GM10266 (cell line): ENCODE measurements at regions not wholly inside any gene's neighbourhood (a gene's known extent, or its start where the extent isn't known, plus 50 kb on each side); places are given as distances from the start of the nearest gene placed in this dataset.

Source experiments
- DNase-seq: peaks from one replicate; pipeline ENCODE4 v3.0.0; 2012; ENCODE audit errors: extremely low spot score
- TF ChIP-seq, protein P1 (sequence below): IDR thresholded peaks from 2 replicates; pipeline ENCODE4 v1.5.1; 2012; ENCODE audit warnings: mild to moderate bottlenecking, low read depth; ENCODE audit not compliant: control insufficient read depth, insufficient read depth; ENCODE audit errors: missing control alignments

DNA sequence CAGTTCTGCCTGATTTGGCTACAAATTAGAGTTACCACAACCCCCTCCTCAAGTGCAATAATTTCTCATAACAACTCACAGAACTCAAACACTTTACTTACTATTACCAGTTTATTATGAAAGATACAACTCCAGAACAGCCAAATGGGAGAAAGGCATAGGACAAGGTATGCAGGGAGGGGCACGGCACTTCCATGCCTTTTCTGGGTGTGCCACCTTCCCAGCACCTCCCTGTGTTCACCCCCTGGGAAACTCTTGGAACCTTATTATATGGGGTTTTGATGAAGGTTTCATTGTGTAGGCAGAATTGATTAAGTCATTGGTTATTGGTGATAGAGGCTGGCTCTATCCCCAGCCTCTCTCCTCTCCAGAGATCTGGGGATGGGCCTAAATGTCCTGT is 66.6 kb upstream of the RAP2B start:
- DNase-seq, result no peak
- TF ChIP-seq, protein P1, sequence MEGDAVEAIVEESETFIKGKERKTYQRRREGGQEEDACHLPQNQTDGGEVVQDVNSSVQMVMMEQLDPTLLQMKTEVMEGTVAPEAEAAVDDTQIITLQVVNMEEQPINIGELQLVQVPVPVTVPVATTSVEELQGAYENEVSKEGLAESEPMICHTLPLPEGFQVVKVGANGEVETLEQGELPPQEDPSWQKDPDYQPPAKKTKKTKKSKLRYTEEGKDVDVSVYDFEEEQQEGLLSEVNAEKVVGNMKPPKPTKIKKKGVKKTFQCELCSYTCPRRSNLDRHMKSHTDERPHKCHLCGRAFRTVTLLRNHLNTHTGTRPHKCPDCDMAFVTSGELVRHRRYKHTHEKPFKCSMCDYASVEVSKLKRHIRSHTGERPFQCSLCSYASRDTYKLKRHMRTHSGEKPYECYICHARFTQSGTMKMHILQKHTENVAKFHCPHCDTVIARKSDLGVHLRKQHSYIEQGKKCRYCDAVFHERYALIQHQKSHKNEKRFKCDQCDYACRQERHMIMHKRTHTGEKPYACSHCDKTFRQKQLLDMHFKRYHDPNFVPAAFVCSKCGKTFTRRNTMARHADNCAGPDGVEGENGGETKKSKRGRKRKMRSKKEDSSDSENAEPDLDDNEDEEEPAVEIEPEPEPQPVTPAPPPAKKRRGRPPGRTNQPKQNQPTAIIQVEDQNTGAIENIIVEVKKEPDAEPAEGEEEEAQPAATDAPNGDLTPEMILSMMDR, result no peak

GRCh38 chr3:153096731-153097131 is 65.3 kb upstream of the RAP2B start:
- DNase-seq, result no peak
- TF ChIP-seq, protein P1, result no peak

DNA sequence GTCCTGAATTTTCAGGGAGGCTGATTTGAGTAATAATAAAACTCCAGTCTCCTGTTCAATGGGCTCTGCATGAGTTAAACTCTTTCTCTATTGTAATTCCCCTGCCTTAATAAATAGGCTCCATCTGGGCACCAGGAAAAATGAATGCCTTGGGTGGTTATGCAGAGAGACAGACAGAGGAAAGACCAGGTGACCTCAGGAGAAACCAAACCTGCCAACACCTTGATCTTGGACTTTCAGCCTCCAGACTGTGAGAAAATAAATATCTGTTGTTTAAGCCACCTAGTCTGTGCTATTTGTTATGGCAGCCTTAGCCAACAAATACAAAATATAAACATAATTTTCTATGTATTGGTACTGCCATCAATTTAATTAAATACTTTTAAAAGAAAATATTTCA is 64.8 kb upstream of the RAP2B start:
- DNase-seq, result no peak
- TF ChIP-seq, protein P1, result no peak

- no peak for DNase-seq
- TF ChIP-seq, protein P1, result no peak
Observed at GRCh38 chr3:153099131-153099530, 62.9 kb upstream of the RAP2B start.

- DNase-seq, result no peak
- TF ChIP-seq, protein P1, result no peak
Observed at GRCh38 chr3:153103406-153103945, 58.5 kb upstream of the RAP2B start.

- TF ChIP-seq, protein P1, result no peak
Observed at GRCh38 chr3:153110041-153110440, 52.0 kb upstream of the RAP2B start.

GRCh38 chr3:153111016-153111415 is 51.0 kb upstream of the RAP2B start:
- TF ChIP-seq, protein P1, result no peak
- DNase-seq, result no peak

More at GRCh38 chr3:153110041-153110440, 52.0 kb upstream of the RAP2B start:
- no peak for DNase-seq
